ENCODE measurements at regions not wholly inside any gene's neighbourhood (a gene's known extent, or its start where the extent isn't known, plus 50 kb on each side); places are given as distances from the start of the nearest gene placed in this dataset.

GRCh38 chr16:54402270-54402669 lies 115.7 kb upstream of the IRX3 start:
- no peak for DNase-seq

- DNase-seq, result no peak
Observed at GRCh38 chr16:54400261-54400660, 113.7 kb upstream of the IRX3 start.

- DNase-seq, result no peak
Observed at GRCh38 chr16:54398986-54399385, 112.4 kb upstream of the IRX3 start.

GRCh38 chr16:54397838-54398237 lies 111.3 kb upstream of the IRX3 start:
- DNase-seq, result no peak

GRCh38 chr16:54397190-54397835 lies 110.7 kb upstream of the IRX3 start:
- DNase-seq, result no peak

- DNase-seq, result no peak
Observed at GRCh38 chr16:54389836-54390494, 103.4 kb upstream of the IRX3 start.

- DNase-seq, result no peak
Observed at GRCh38 chr16:54385141-54385540, 98.6 kb upstream of the IRX3 start.

GRCh38 chr16:54381601-54382313 lies 95.2 kb upstream of the IRX3 start:
- no peak for DNase-seq

- no peak for DNase-seq
Observed at GRCh38 chr16:54375071-54375470, 88.5 kb upstream of the IRX3 start.

- no peak for DNase-seq
Observed at GRCh38 chr16:54373534-54374520, 87.2 kb upstream of the IRX3 start.

- DNase-seq, result no peak
Observed at GRCh38 chr16:54370278-54371040, 83.9 kb upstream of the IRX3 start.

- DNase-seq, result no peak
Observed at GRCh38 chr16:54369861-54370260, 83.3 kb upstream of the IRX3 start.

GRCh38 chr16:54366943-54367342 lies 80.4 kb upstream of the IRX3 start:
- no peak for DNase-seq

- no peak for DNase-seq
Observed at GRCh38 chr16:54365990-54366634, 79.5 kb upstream of the IRX3 start.

- DNase-seq, result no peak
Observed at GRCh38 chr16:54363766-54364165, 77.2 kb upstream of the IRX3 start.

- DNase-seq, result peak; percentile 33
Observed at GRCh38 chr16:54362591-54363206, 76.1 kb upstream of the IRX3 start.

GRCh38 chr16:54361246-54361645 lies 74.7 kb upstream of the IRX3 start:
- no peak for DNase-seq

GRCh38 chr16:54360681-54361080 lies 74.1 kb upstream of the IRX3 start:
- DNase-seq, result peak; percentile 42

GRCh38 chr16:54359555-54359954 lies 73.0 kb upstream of the IRX3 start:
- no peak for DNase-seq

- no peak for DNase-seq
Observed at GRCh38 chr16:54359081-54359480, 72.5 kb upstream of the IRX3 start.

GRCh38 chr16:54356391-54356790 lies 69.8 kb upstream of the IRX3 start:
- DNase-seq, result no peak

Data from NCI-H1092 treated with DMSO at 0.1 percent for 48 hours (cell line).